GM19035 (cell line): ENCODE measurements at regions not wholly inside any gene's neighbourhood (a gene's known extent, or its start where the extent isn't known, plus 50 kb on each side); places are given as distances from the start of the nearest gene placed in this dataset.

ENCODE experiments used
- ATAC-seq: cut with Tn5 transposase; IDR thresholded peaks from one replicate; pipeline ENCODE4 v1.9.1; 2021; ENCODE audit not compliant: unreplicated experiment

DNA sequence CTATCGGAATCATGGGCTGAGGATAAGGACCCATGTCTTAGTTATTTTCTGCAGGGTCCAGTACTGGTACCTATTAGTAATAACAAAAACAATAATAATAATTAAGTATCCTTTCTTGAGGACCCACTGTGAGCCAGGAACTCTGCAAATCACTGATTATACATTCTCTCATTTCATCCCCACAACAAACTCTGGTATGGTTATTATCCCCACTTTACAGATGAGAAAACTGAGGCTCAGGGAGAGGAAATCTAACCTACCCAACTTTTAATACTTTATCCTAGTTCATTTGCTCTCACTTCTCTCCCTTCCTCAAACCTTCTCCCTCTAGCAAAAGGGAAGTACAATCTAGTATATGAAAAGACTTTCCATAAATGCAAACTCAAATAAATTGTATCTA is 528.4 kb upstream of the PROK2 start:
- no peak for ATAC-seq

DNA sequence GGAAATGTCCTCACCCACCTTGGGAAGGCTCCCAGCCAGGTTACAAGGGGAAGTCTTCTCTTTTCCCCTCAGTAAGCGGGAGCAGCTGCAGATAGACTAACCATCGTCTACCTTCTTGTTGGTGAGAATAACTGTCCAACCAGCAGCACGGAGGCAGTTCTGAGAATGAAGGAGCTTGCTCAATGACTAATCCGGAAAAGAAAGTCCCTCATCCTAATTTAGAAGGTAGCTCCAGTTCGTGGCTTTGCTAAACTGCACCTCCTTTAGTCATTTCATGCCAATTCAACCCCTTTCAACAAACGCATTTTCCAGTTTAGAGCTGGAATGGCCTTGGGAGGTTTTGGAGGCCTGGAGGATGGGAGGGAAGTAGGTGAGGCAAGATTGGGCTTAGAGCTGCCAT is 527.4 kb upstream of the PROK2 start:
- no peak for ATAC-seq

DNA sequence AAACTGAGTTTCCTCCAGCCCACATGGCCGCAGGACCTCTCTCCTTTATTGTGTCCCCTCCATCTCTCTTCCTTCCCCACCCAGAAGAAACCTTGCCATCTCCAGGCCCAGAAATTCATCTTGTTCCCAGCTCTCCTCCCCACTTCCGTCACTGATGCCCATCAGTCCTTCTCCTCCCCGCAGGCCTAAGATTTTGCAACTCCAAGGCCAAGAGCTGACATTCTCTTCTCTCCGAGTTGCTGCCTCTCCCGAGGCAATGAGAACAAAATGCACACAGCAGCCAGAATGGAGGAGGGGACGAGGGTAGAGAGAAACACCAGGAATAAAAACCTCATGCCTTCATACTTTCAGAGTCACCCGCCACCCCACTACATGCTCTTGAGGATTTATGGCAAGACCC is 526.5 kb upstream of the PROK2 start:
- no peak for ATAC-seq

DNA sequence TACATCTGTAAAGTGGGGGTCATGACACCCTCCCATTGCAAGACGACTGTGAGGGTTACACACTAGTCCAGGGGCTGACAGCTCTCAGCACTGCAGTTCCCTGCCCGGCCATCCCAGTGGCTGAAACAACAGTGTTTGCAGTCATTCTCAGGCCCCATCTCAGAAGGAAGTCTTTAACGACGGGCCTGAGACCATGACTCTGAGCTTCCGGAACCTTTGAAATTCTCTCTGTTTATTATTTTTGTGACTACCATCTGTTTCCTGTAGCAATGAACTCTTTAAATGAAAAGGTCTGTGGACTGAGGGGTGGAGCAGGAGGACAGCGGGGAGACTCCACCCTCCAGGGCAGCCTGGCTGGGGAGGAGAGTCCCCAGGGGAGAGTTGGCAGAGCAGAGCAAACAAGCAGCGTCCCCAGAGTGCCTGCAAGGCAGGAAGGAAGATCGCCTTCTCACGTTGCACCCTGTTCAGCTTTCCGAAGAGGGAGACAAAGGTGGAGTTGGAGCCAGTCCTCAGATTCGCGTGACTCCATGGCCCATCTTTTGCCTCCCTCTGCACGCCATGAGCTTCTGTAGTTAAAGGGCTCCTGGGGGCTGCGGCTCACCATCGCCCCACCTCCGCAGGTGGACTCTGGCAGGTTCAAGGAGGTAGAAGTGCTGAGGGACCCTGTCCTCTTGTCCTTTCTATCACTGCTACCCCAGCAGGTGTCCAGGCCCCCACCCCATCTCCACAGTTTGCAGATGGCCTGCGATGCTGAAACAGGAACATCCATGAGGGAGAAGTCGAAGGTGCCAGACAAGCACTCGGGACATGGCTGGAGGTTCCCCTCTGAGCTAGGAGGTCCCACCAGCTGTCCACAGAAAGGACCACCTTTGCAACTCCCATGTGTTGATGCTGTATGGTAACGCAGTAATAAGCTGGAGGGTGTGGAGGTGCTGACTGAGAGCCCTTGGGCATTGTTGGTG is 525.8 kb upstream of the PROK2 start:
- peak; percentile 92 for ATAC-seq

DNA sequence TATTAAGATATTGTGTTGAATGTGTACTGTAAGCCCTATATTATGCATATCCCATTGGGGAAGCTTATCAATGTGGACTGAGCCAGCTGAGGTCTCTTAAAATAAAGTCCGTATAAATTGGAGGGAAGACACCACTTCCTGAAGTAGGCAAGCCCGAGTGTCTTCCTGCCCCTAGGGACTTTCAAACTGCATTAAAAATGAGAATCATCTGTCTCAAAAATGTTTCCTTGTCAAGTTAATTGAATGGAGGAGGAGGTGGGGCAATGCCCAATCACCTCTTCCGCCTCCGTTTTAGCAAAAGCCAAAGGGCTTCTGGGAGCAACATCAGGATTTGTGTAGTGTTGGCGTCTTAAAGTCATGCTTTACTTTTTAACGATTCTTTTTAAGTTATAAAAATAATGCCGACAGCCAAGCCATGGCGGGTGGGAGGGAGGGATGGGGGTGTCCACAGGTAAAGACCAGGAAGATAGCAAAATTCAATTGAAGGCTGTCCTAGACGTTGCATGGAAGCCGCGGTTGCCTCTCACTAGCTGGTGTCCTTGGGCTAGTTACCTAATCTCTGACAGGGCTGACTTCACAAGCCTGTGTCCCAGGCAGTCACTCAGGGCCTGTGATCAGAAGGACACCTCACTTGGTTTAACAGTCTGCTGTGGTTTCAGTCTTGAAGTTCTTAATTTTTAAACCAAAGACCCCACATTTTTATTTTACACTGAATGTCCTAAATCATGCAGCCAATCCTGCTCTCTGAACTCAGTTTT is 524.9 kb upstream of the PROK2 start:
- ATAC-seq: peak; percentile 7

DNA sequence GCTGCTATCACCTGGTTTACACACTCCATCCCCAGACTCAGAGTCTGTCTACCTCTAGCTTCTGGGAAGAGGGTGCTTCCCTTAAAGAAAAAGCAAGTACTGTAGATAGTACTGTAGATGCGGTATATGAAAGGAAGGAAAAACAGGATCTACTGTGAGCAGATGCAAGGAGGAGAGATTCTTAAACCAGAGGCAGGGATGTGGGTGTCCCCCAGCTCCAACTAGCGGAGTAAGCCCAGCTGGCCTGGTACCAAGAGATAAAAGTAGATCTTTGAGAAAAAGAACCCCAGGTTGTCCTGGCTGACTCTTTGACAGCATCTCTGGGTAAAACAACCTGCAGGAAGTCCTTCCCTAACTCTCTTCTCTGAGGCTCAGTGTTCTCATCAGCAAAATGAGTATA is 523.7 kb upstream of the PROK2 start:
- ATAC-seq: no peak

DNA sequence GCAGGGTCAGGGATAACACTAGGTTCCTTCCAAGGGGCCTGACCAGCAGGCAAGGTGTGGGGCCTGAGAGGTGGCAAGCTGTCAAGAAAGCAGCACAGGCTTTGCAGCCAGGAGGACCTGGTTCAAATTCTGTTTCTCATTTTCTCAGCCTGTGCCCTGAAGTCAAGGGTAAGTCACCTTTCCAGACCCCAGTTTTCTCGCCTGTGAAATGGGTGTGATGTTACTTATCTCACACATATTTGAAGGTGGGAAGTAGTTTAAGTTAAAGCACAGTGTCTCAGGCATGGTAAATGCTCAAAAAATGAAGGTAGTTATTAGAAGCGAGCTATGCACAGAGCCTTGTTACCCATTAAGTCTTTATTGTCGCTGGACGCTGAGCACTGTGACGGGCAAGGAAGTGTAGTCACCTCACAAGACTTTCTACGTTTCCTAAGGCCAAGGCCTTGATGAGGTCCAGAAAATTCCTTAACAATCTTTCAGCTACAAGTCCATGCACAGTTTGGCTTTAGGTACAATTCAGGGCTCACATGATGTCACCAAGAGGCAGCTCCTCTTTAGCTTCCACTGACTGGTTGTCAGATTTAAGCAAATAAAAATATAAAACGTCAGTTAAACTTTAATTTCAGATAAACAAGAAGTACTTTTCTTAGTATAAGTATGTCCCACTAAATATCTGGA is 522.6 kb upstream of the PROK2 start:
- no peak for ATAC-seq

DNA sequence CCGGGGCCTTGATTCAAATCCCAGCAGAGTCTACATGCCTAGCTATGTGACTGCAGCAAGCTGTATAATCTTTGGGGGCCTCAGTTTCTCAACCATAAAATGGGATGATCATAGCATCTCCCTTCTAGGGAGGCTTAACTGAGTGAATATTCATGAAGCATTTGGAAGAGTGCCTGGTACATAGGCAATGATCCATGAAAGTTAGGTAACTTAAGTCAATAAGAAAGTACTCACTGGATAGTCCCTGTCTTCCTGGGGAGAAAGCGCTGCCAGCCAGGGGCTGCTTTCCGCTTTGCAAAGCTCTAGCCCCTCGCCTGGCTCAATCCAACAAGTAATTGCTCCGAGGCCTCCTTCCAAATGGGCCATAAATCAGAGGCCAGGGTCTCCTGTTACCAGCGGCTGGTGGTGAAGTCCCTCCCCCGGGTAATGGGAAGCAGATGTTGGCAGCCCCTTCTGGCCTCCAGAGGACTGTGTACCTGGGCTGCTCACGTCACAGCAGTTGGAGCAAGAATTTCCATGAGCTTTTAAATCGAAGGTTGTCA is 521.9 kb upstream of the PROK2 start:
- no peak for ATAC-seq

DNA sequence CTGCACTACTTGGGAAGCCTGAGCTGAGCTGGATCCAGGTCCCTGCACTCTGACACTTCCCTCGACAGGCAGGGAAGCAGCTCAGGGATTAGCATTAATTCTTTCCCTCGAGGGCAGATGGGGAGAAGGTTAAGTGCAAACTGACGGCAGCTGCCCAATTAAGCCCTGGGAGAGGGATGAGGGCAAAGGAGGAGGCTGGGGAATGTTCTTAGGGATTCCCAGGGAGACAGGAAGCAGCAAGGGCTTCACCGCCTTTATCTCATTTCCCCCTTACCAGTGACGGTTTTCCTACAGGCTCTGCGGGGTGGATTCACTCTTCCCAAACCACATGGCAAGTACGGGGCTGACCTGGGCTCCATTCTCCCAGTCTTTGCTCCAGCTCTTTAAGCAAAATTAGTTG is 519.0 kb upstream of the PROK2 start:
- no peak for ATAC-seq

DNA sequence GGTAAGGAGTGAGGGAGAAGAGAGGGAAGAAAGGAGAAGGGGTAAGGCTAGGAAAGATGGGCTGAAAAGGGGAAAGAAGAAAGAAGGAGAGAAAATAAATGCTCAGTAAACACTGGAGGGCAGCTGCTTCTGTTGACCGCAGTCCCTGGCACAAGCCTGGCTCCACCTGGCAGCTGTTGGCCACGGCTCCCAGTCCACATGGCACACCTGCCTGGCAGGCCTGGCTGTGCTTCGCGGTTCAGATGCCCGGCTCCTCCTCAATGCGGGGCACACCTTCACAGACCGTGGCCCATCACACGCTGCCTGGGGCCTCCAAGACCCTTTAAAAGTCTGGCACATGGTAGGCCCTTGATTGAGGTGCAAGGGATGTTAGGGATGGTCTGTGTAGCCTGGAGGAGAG is 516.8 kb upstream of the PROK2 start:
- no peak for ATAC-seq

DNA sequence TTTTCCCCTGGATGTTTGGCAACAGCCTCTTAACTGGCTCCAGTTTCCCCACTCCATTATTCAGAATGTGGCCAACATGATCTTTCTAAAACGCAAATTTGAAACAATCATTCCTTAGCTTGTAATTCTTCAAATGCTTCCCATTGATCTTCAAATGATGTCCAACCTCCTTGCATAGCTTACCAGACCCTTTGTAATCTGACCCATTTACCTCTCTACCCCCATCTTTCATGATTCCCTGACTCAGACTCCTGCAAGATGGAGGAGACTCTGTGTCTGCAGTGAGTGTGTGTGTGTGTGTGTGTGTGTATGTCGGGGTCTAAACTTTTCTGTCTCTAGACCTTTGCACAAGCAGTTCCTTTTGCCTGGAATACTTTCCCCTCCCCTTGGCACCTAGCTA is 515.7 kb upstream of the PROK2 start:
- no peak for ATAC-seq

DNA sequence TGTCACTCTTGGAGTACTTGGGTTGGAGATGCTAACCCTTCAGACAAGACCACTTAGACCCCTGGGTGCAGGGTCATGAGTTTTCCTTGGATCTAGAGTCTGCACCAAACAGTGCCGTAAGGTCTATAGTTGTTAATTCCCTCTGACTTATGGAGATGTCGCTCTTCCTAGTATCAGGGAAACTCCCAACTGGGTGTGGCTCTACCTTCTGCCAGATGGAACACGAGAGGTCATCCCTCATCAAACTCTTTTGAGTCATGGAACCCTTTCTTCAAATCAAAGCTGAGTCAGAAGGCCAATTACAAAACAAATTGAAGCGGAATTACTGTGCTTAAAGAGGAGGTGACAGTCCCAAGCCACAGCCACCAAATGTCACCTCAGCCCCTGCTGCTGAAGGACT is 514.9 kb upstream of the PROK2 start:
- no peak for ATAC-seq

DNA sequence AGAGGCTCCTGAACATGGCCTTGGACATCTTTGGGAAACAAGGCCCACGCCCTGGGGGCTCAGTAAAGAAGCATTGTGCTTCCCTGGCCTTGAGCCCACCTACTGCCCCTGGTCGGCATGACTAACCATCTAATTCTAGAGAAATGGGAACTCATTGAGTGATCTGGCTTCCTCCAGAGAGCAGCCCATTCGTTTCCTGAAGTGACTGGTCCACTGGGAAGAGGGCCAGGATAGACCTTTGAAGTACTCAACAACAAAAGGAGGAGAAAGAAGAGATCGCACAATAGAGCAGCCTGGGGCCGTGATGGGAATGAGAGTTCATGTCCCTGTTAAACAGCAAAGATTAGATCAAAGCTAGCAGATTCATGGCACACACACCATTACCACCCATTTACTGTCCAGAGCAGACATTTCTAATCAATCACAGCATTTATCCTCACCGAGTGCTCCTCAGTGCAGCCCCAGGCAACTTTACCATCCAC is 514.4 kb upstream of the PROK2 start:
- ATAC-seq: no peak

DNA sequence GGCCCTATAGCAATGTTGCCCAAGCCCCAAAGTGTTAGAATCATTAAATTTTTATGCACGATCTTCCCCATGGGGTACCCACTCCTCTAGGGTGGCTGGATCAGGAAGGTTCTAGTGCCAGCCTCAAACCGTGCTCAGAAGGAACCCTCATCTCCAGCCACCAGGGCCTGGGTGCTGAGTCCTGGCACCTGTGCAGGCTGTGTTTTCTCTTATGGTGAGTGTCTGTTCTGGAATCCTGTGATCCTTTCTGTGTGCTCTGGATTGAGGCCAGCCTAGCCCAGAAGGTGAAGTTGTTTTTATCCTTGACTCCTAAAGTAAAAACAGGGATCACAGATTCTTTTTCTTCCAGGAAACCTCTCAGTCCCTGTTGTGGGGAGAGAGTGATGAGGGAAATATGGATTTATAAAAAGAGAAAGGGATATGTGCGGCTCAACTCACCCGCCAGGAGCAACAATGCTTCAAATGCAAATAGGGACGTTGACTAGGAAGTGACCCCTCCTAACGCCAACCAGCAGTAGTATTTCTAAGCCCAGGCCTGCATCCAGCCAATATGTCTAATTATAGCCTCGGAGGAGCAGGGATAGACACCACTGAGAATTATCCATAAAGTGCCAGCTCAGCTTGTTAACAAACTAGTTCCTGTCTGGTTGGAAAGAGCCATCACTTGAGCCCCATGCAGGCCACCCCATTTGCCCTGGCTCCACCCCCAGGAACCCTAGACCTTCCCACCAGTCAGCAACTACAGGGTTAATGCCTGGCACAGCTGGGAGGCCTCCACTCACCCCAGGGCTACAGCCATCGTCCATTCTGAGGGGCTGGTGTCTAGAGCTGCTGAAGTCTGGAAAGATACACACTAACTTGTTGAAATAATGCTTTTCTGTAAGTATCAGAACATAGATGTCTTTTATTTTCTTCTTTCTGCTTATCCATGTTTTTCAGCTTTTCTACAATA is 513.5 kb upstream of the PROK2 start:
- no peak for ATAC-seq

DNA sequence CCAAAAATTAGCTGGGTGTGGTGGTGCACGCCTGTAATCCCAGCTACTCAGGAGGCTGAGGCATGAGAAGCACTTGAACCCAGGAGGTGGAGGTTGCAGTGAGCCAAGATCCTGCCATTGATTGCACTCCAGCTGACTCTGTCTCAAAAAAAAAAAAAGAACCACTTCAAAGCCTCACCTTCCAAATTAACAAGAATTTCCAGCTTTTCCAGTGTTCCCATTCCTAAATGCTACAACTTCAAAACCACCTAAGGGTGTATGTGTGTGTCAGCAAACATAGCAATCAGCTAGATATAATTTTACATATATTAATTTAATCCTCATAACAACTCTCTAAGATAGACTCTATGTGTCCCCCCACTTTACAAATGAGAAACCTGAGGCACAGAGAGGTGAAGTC is 512.5 kb upstream of the PROK2 start:
- no peak for ATAC-seq

DNA sequence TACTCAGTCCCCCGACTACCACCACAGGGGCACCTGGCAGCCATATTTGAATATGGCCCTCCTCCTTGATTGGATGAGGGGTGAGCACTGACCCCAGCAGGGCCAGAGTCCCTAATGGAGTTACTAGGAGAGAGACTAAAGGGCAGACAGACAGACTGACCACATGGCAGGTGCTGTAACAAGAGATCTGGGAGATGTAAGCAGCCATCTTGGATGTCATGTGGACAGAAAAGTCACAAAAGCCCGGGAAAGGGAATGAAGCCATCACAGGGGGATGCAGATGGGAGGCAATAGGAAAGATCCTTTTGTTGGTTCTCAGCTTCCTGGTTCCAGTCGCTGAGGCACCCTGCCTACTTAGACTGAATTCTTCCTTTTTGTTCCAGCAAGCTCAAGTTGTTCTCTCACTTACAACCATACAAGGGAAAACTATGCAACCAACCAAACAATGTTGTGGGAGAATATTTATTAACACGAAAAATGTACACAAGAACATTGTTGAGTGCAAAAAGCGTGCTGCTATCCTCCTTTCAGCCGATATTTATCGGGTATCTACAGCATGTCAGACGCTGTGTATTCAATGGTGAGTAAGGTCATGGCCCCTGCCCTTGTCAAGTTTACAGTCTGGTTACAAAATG is 511.6 kb upstream of the PROK2 start:
- no peak for ATAC-seq

DNA sequence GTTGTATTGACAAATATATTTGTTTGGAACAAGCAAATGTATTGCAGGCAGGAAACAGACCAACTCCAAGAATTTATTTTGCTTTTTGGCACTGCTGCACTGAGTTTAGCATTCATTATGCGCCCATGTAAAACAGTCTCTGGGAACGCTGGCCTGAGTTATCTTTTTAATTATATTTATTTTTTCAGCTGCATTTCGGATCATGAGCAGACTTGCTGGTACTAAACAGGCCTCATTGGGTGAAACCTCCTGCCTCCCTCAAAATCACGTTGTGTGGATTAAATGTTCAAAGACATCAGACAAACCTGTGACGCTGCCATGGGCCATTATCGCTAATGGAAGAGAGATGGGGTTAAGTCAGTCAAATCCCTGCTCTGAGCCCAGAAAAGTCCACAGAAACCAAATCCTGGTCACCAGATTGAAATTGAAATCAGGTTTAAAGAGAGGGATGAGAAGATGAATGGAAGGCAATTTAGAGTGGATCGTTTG is 511.1 kb upstream of the PROK2 start:
- ATAC-seq: no peak

DNA sequence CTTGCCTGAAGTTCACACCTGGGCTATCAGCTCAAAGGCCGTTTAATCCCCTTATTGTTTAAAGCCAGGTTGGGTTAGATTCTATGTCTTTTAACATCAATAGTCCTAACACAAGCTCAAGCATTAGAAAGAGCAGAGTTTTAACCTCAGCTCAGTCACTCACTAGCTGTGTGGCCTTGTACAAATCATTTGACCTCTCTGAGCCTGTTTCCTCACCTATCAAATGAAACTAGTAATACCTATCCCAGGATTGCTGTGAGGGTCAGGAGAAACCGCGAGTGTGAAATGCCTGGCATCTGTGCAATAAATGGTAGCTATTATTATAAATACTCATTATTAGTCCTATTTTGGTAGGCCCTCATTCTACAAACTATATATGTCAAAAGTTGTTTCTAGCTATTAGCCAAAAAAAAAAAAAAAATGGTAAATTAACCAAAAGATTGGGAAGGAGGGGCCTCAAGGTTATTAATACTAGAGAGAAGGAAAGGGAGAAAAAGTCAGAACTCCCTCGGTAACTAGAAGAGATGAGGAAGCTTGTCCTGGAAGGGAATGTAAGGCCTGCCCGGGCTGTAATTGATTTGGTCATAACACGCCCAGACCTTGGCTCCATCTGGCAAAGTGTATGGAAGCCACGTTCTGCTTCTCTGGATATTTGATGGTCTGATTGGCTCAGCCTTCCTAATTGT is 510.5 kb upstream of the PROK2 start:
- ATAC-seq: no peak
